ENCODE measurements at regions not wholly inside any gene's neighbourhood (a gene's known extent, or its start where the extent isn't known, plus 50 kb on each side); places are given as distances from the start of the nearest gene placed in this dataset.
A peak's percentile ranks its signal among the peaks of the same experiment; 100 is the strongest.

DNA sequence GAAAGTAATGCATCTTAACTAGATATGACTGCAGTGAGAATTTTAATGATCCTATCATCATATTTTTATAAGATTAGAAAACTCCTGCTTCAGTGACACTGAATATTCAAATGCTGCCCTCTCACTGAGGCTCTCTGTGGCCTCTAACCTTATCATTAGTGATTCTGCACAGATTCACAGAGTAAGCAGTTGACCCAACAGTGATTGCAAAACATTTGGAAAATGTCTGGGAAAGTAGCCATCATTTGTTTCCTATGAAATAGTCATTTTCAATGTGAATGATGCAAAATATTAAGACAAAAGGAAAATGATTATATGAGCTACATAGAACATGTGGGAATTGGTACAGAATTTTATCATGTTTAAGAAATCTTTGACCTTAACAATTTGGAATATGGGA, 210.3 kb downstream of the TBX18 start:
- ATAC-seq (no peak), FAIRE-seq (no peak), DNase-seq (no peak)
- intact Hi-C loops (cut with DNase I), result no loop called here
- no peaks in the 10 kb centered on the region for H3K27me3 ChIP-seq
- no peaks in the 10 kb centered on the region for H3K9me3 ChIP-seq
- no peaks in the 10 kb centered on the region for H3K4me1 ChIP-seq
- H3K36me3 ChIP-seq, result no peaks in the 10 kb centered on the region
- H3K27ac ChIP-seq, result no peak overlapping the region
- TF ChIP-seq, protein P1, sequence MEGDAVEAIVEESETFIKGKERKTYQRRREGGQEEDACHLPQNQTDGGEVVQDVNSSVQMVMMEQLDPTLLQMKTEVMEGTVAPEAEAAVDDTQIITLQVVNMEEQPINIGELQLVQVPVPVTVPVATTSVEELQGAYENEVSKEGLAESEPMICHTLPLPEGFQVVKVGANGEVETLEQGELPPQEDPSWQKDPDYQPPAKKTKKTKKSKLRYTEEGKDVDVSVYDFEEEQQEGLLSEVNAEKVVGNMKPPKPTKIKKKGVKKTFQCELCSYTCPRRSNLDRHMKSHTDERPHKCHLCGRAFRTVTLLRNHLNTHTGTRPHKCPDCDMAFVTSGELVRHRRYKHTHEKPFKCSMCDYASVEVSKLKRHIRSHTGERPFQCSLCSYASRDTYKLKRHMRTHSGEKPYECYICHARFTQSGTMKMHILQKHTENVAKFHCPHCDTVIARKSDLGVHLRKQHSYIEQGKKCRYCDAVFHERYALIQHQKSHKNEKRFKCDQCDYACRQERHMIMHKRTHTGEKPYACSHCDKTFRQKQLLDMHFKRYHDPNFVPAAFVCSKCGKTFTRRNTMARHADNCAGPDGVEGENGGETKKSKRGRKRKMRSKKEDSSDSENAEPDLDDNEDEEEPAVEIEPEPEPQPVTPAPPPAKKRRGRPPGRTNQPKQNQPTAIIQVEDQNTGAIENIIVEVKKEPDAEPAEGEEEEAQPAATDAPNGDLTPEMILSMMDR (IDR thresholded peaks at IDR 0.05), result no peak
- H3K4me3 ChIP-seq, result no peak overlapping the region

- no peak overlapping the region for H3K4me3 ChIP-seq
- TF ChIP-seq, protein P1 (IDR thresholded peaks at IDR 0.05), result no peak
- no peaks in the 10 kb centered on the region for H3K9me3 ChIP-seq
- no peaks in the 10 kb centered on the region for H3K36me3 ChIP-seq
- intact Hi-C loops (cut with DNase I), result no loop called here
- no peaks in the 10 kb centered on the region for H3K27me3 ChIP-seq
- FAIRE-seq (no peak), ATAC-seq (no peak), DNase-seq (no peak)
- 4 to 8% methylated on average over 1 of the region's 1 CpG for WGBS, 2 donors
- no peak overlapping the region for H3K27ac ChIP-seq
- H3K4me1 ChIP-seq, result no peaks in the 10 kb centered on the region
These were observed 210.9 kb downstream of the TBX18 start for GRCh38 chr6:84553527-84553926.

GRCh38 chr6:84551797-84552196, 212.6 kb downstream of the TBX18 start:
- intact Hi-C loops (cut with DNase I), result no loop called here

DNA sequence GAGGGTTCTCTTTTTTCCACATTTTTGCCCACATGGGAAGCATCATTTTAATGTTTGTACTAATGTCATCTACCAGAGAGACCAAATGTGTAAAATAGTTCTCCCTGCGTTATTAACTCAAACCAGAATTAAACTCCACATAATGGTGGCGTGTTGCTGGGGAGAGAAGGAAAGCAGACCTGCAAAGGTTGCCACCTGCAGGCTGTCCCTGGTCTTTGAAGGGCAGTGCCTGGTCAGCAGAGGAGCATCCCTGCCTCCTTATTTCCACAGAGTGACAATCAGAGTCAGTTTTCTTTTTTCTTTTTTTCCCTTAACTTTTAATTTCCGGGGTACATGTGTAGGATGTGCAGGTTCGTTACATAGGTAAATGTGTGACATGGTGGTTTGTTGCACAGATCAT, 214.5 kb downstream of the TBX18 start:
- Histone ChIP-seq H3K27me3 (no peaks in the 10 kb centered on the region), H3K4me1 (no peaks in the 10 kb centered on the region), H3K4me3 (no peak overlapping the region), H3K27ac (no peak overlapping the region), H3K9me3 (no peaks in the 10 kb centered on the region), H3K36me3 (no peaks in the 10 kb centered on the region)
- ATAC-seq (no peak), FAIRE-seq (no peak), DNase-seq (no peak)
- TF ChIP-seq, protein P1 (IDR thresholded peaks at IDR 0.05), result no peak
- WGBS, 2 donors, result 60 to 69% methylated on average over 4 of the region's 4 CpGs
- intact Hi-C loops (cut with DNase I), result no loop called here

More at GRCh38 chr6:84551797-84552196, 212.6 kb downstream of the TBX18 start:
- no peak overlapping the region for H3K27ac ChIP-seq
- ATAC-seq, result no peak
- no peak for FAIRE-seq
- no peaks in the 10 kb centered on the region for H3K9me3 ChIP-seq
- H3K36me3 ChIP-seq, result no peaks in the 10 kb centered on the region
- no peak overlapping the region for H3K4me3 ChIP-seq
- H3K4me1 ChIP-seq, result no peaks in the 10 kb centered on the region
- DNase-seq, result no peak
- H3K27me3 ChIP-seq, result no peaks in the 10 kb centered on the region
- 77 to 90% methylated on average over 5 to 6 of the region's 6 CpGs for WGBS, 2 donors
- TF ChIP-seq, protein P1 (IDR thresholded peaks at IDR 0.05), result no peak

DNA sequence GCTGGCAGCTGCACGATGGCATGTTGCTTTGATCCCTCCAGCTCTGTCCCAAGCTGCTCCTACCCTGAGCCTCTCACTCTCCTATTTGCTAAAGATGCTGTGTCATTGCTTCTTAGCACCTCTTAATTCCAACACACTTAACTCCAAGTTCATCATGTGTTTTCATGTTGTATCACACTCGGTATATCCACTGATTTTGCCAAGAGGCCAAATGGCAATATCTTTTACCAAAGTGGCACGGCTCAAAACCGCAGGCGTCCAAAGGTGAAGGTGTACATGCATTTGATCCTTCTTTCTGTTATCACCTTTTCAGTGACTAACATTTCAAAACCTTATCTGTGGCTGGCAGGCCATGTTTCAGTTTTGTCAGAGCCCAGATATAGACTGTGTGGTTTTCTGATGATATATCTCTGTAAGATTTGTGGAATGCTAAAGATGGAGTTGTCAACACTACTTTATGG, 217.0 kb downstream of the TBX18 start:
- H3K9me3 ChIP-seq, result no peaks in the 10 kb centered on the region
- FAIRE-seq, result no peak
- WGBS, 2 donors, result 11 to 16% methylated on average over 5 of the region's 5 CpGs
- no peaks in the 10 kb centered on the region for H3K4me1 ChIP-seq
- TF ChIP-seq, protein P1 (IDR thresholded peaks at IDR 0.05), result no peak
- no peak overlapping the region for H3K27ac ChIP-seq
- intact Hi-C loops (cut with DNase I), result no loop called here
- no peak overlapping the region for H3K4me3 ChIP-seq
- H3K36me3 ChIP-seq, result no peaks in the 10 kb centered on the region
- DNase-seq, result no peak
- peak in 1 of 4 donors; percentile 15 for ATAC-seq
- no peaks in the 10 kb centered on the region for H3K27me3 ChIP-seq
